PC-9 (cell line): ENCODE measurements at regions not wholly inside any gene's neighbourhood (a gene's known extent, or its start where the extent isn't known, plus 50 kb on each side); places are given as distances from the start of the nearest gene placed in this dataset.

Experiments used
- BruUV-seq: library from RNA; stranded (reverse); fragments of 400-500 nt; replicated peaks from 2 replicates; lab custom pipeline; 2021; lab: Mats Ljungman, UMichigan
- CTCF ChIA-PET: fragments of 300-600 bp; sonication (Branson Sonifier 250); formaldehyde crosslinking; loops from one replicate; lab custom pipeline; 2022; ENCODE audit warnings: antibody characterized with exemption; lab: Charles Lee
- POLR2A ChIA-PET: fragments of 300-600 bp; sonication (Branson Sonifier 250); formaldehyde crosslinking; loops from one replicate; lab custom pipeline; 2022; ENCODE audit warnings: antibody characterized with exemption; ENCODE audit not compliant: unreplicated experiment; lab: Charles Lee
- DNase-seq, 2 experiments: peaks; one replicate each; pipeline versions ENCODE4 v3.0.0 to v3.0.0-alpha.2; 2015 to 2022; ENCODE audit warnings: mixed read lengths in 1 of 2
- H2AFZ ChIP-seq: fragments of 200-600 bp; sonication (generic); 2 replicates; pipeline ENCODE4 v1.8.1; 2017; ENCODE audit warnings: antibody characterized with exemption
- H3F3A ChIP-seq: fragments of 200-600 bp; sonication (generic); 2 replicates; pipeline ENCODE4 v1.8.1; 2017; ENCODE audit warnings: antibody characterized with exemption, mild to moderate bottlenecking, low read depth; ENCODE audit not compliant: insufficient read depth
- H3K27ac ChIP-seq: fragments of 200-600 bp; sonication (generic); 2 replicates; pipeline ENCODE4 v1.6.1; 2016; ENCODE audit warnings: mixed run types
- H3K27me3 ChIP-seq: fragments of 200-600 bp; sonication (generic); 2 replicates; pipeline ENCODE4 v1.6.1; 2016; ENCODE audit warnings: low read depth, mixed run types; ENCODE audit not compliant: insufficient read depth
- H3K36me3 ChIP-seq: fragments of 200-600 bp; sonication (generic); 2 replicates; pipeline ENCODE4 v1.6.1; 2016; ENCODE audit warnings: low read depth, mixed run types
- H3K4me1 ChIP-seq: fragments of 200-600 bp; sonication (generic); replicated peaks from 2 replicates; pipeline ENCODE4 v1.6.1; 2016; ENCODE audit warnings: mixed run types; ENCODE audit not compliant: insufficient read depth
- H3K4me2 ChIP-seq: fragments of 200-600 bp; sonication (generic); 2 replicates; pipeline ENCODE4 v1.6.1; 2017; ENCODE audit warnings: mixed run types
- H3K4me3 ChIP-seq: fragments of 200-600 bp; sonication (generic); 2 replicates; pipeline ENCODE4 v1.6.1; 2016; ENCODE audit warnings: mixed run types
- H3K79me2 ChIP-seq: fragments of 200-600 bp; sonication (generic); 2 replicates; pipeline ENCODE4 v1.6.1; 2017; ENCODE audit warnings: low read depth, mixed run types
- H3K9me2 ChIP-seq: fragments of 200-600 bp; sonication (generic); 2 replicates; pipeline ENCODE4 v1.8.1; 2017; ENCODE audit warnings: mild to moderate bottlenecking; ENCODE audit not compliant: insufficient read depth
- H3K9me3 ChIP-seq: fragments of 200-600 bp; sonication (generic); 2 replicates; pipeline ENCODE4 v1.8.1; 2016; ENCODE audit warnings: low read depth; ENCODE audit not compliant: insufficient read depth
- H4K20me1 ChIP-seq: fragments of 200-600 bp; sonication (generic); 2 replicates; pipeline ENCODE4 v1.8.1; 2017; ENCODE audit not compliant: insufficient read depth
- EZH2 ChIP-seq: fragments of 200-600 bp; sonication (generic); IDR thresholded peaks from 2 replicates; pipeline ENCODE4 v1.8.0; 2017; ENCODE audit warnings: antibody characterized with exemption, low read depth
- intact Hi-C: fragments of 100-400 bp; cut with micrococcal nuclease; formaldehyde crosslinking; loops from one replicate; pipeline ENCODE4 v1.10.0; 2022; ENCODE audit not compliant: unreplicated experiment
- TF ChIP-seq, protein P1 (sequence below): fragments of 200-600 bp; sonication (generic); conservative IDR thresholded peaks from 2 replicates; pipeline ENCODE4 v1.6.1; 2017; ENCODE audit warnings: mixed run types, antibody characterized with exemption, mild to moderate bottlenecking, moderate library complexity

GRCh38 chr2:19232312-19232711 lies 126.1 kb downstream of the OSR1 start:
- no peaks in the 10 kb centered on the region for H3K36me3 ChIP-seq
- no peaks in the 10 kb centered on the region for H3K9me3 ChIP-seq
- no peak overlapping the region for H2AFZ ChIP-seq
- DNase-seq: no peak
- H3K27ac ChIP-seq: no peak overlapping the region
- no peak overlapping the region for H3K4me2 ChIP-seq
- ChIA-PET POLR2A (no interaction called here), CTCF (interaction anchor here (0.5 kb wide), 1 partner anchor 13 kb away, joined by 7 read pairs; no protein-coding TSS in a partner anchor)
- H3K4me3 ChIP-seq: no peak overlapping the region
- H3K27me3 ChIP-seq: no peaks in the 10 kb centered on the region
- H3K79me2 ChIP-seq: no peaks in the 10 kb centered on the region
- H3K9me2 ChIP-seq: no peaks in the 10 kb centered on the region
- H3K4me1 ChIP-seq: peaks cover 12% of the 10 kb centered on the region
- intact Hi-C loops: no loop called here
- no peaks in the 10 kb centered on the region for H4K20me1 ChIP-seq
- TF ChIP-seq, protein P1, sequence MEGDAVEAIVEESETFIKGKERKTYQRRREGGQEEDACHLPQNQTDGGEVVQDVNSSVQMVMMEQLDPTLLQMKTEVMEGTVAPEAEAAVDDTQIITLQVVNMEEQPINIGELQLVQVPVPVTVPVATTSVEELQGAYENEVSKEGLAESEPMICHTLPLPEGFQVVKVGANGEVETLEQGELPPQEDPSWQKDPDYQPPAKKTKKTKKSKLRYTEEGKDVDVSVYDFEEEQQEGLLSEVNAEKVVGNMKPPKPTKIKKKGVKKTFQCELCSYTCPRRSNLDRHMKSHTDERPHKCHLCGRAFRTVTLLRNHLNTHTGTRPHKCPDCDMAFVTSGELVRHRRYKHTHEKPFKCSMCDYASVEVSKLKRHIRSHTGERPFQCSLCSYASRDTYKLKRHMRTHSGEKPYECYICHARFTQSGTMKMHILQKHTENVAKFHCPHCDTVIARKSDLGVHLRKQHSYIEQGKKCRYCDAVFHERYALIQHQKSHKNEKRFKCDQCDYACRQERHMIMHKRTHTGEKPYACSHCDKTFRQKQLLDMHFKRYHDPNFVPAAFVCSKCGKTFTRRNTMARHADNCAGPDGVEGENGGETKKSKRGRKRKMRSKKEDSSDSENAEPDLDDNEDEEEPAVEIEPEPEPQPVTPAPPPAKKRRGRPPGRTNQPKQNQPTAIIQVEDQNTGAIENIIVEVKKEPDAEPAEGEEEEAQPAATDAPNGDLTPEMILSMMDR: no peak
- TF ChIP-seq EZH2: no peak
- BruUV-seq: no TSS peak
- H3F3A ChIP-seq: 0 out of 2 replicates have a peak, but pooled peaks cover 6% of the 10 kb centered on the region

- Histone ChIP-seq H3F3A (0 out of 2 replicates have a peak, but pooled peaks cover 6% of the 10 kb centered on the region), H3K27ac (no peak overlapping the region), H3K36me3 (no peaks in the 10 kb centered on the region), H2AFZ (no peak overlapping the region), H3K27me3 (no peaks in the 10 kb centered on the region), H3K9me3 (no peaks in the 10 kb centered on the region), H3K4me2 (no peak overlapping the region), H4K20me1 (no peaks in the 10 kb centered on the region), H3K4me1 (peaks cover 12% of the 10 kb centered on the region), H3K9me2 (no peaks in the 10 kb centered on the region), H3K4me3 (no peak overlapping the region), H3K79me2 (no peaks in the 10 kb centered on the region)
- CTCF ChIA-PET: no interaction called here
- no peak for DNase-seq
- POLR2A ChIA-PET: no interaction called here
- intact Hi-C loops: no loop called here
- TF ChIP-seq, protein P1: no peak
- no peak for TF ChIP-seq EZH2
- no TSS peak for BruUV-seq
Measured at GRCh38 chr2:19231625-19232024, 126.8 kb downstream of the OSR1 start.

DNA sequence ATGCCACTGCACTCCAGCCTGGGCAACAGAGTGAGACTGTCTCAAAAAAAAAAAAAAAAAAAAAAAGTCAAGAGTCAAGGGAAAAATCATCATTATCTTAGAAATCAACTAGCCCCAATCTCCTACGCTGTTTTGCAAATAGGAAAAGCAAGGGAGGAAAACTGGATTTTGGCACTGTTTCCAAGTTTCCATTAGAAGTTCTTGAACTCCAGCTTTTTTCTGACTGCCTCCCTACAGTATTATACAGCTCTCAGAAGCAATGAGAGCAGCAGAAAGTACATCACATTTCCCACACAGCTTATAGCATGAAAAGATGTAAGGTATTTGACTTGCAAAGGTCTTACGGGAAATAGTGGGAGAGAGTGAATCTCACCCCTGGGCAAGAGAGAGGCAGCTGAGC lies 127.8 kb downstream of the OSR1 start:
- Histone ChIP-seq H3K4me2 (no peak overlapping the region), H3F3A (0 out of 2 replicates have a peak, but pooled peaks cover 6% of the 10 kb centered on the region), H3K36me3 (no peaks in the 10 kb centered on the region), H2AFZ (no peak overlapping the region), H3K4me1 (peaks cover 12% of the 10 kb centered on the region), H3K9me3 (no peaks in the 10 kb centered on the region), H3K27me3 (no peaks in the 10 kb centered on the region), H3K9me2 (no peaks in the 10 kb centered on the region), H3K4me3 (no peak overlapping the region), H3K79me2 (no peaks in the 10 kb centered on the region), H3K27ac (no peak overlapping the region), H4K20me1 (no peaks in the 10 kb centered on the region)
- BruUV-seq: no TSS peak
- ChIA-PET POLR2A (no interaction called here), CTCF (no interaction called here)
- no peak for DNase-seq
- TF ChIP-seq, protein P1: no peak
- TF ChIP-seq EZH2: no peak
- intact Hi-C loops: no loop called here
